Stimulated activated naive CD8-positive, alpha-beta T cell treated with anti-CD3 and anti-CD28 coated beads, Interleukin-15, Interleukin-2, amounts not matched to agents 100 ng/mL and 50 ng/mL, for 24 hours (primary cell): ENCODE measurements at regions not wholly inside any gene's neighbourhood (a gene's known extent, or its start where the extent isn't known, plus 50 kb on each side); places are given as distances from the start of the nearest gene placed in this dataset.
A peak's percentile ranks its signal among the peaks of the same experiment; 100 is the strongest.
"Not testable (repeated sequence)": the region's sequence is repeated elsewhere in the genome, so short reads cannot be mapped to it uniquely, and the experiment has no call there.

Experiments
- H3K27ac Mint-ChIP-seq: one replicate; pipeline ENCODE4 v1.8.0; 2021; ENCODE audit warnings: mild to moderate bottlenecking, mixed read lengths
- H3K27me3 Mint-ChIP-seq: one replicate; pipeline ENCODE4 v1.8.0; 2021; ENCODE audit warnings: mixed read lengths
- H3K36me3 Mint-ChIP-seq: one replicate; pipeline ENCODE4 v1.8.0; 2021; ENCODE audit warnings: low read depth, mixed read lengths
- H3K4me1 Mint-ChIP-seq: one replicate; pipeline ENCODE4 v1.8.0; 2021; ENCODE audit warnings: low read depth, mixed read lengths
- H3K4me3 Mint-ChIP-seq: one replicate; pipeline ENCODE4 v1.8.0; 2021; ENCODE audit warnings: mild to moderate bottlenecking, mixed read lengths
- H3K9me3 Mint-ChIP-seq: one replicate; pipeline ENCODE4 v1.8.0; 2021; ENCODE audit warnings: mixed read lengths

DNA sequence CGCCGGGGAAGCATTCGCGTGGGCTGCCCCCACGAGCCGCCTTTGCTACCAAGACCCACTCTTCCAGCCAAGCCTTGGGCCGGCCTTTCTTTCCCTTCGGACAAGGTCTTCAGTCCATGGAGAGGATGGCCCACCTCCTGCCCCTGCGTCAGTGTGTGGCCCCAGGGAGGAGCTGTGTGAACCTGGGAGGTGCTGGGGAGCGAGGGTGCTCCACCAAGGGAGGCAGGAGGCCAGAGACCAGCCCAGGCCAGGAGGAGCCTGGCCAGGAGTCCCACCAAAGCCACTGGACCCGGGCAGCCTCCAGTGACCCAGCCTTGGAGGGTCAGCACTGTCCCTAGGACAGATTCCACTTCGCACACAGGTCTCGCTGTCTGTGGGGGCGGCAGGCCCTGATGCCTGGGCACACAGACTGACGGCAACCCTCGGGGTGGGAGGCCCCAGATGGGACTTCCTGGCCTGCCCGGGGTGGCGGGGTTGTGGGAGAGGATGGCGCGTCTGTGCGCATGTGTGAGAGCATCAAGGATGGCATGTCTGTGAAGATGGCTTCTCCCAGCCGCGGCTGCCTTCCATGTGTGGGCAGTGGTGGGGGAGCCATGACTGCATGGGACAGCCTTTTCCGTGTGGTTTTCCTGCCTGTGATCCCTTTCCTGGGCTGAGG is 113.3 kb upstream of the LPCAT1 start:
- Mint-ChIP-seq H3K9me3 (no peaks in the 10 kb centered on the region), H3K27me3 (peaks cover 7% of the 10 kb centered on the region), H3K4me1 (peaks cover 46% of the 10 kb centered on the region), H3K36me3 (no peaks in the 10 kb centered on the region), H3K27ac (no peak overlapping the region), H3K4me3 (no peak overlapping the region)

DNA sequence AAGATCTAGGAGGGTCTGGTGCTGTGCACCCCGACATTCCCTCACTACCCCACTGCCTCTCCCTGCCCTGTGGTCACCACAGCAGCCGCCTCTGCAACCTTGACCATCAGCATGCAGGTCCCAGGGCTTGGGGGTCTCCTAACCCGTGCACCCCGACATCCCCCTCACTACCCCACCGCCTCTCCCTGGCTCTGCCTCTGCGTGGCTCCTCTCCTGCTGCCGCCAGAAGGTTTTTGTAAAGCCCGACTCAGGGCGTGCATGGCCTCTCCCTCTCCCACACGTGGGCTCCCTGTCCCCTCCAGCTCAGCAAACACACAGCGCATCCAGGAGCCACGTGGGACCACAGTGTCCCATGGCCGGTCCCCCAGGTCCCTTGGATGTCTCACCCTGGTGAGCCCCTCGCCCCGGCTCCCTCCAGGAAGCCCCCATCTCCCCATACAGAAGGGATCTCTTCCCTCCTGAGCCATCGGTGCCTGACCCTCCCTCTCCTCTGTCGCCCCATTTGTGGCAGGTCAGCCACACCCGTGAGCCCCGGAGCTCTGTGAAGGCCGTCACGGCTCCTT is 112.5 kb upstream of the LPCAT1 start:
- not testable (repeated sequence) for H3K27me3 Mint-ChIP-seq, H3K4me3 Mint-ChIP-seq, H3K36me3 Mint-ChIP-seq, H3K9me3 Mint-ChIP-seq
- Mint-ChIP-seq H3K27ac (peak overlapping the region; percentile 31), H3K4me1 (peaks cover 46% of the 10 kb centered on the region)

DNA sequence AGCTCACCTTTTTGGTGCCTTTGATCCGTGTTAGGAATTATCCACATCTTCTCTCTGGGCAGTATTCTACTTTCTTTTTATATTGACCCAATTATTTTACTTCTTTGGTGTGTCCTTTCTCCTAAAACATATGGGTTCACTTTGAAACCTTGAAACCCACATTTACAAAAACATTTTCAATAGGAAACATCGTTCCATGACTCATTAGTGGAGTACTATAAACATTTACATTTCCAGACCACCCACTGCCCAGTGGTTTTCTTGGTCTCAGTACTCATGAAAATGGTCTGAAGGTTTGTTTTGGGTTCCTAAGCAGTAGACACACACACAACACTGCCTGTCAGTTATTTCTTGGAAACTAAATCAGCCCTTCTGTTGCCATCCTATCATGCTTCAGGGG is 111.7 kb upstream of the LPCAT1 start:
- not testable (repeated sequence) for H3K9me3 Mint-ChIP-seq
- H3K27ac Mint-ChIP-seq: peak overlapping the region; percentile 85
- peaks cover 46% of the 10 kb centered on the region for H3K4me1 Mint-ChIP-seq

DNA sequence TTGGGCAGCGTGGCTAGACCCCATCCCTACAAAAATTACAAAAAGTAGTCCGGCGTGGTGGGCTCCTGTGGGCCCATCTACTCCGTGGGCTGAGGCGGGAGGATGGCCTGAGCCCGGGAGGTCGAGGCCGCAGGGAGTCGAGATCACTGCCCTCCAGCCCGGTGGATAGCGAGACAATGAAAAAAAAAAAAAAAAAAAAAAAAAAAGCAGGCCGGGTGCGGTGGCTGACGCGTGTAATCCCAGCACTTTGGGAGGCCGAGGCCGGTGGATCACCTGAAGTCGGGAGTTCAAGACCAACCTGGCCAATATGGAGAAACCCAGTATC is 110.5 kb upstream of the LPCAT1 start:
- Mint-ChIP-seq H3K27ac (peak overlapping the region; percentile 93), H3K4me3 (peak overlapping the region; percentile 90), H3K4me1 (peaks cover 46% of the 10 kb centered on the region)

More for the DNA sequence above, 111.7 kb upstream of the LPCAT1 start:
- not testable (repeated sequence) for H3K36me3 Mint-ChIP-seq, H3K27me3 Mint-ChIP-seq
- H3K4me3 Mint-ChIP-seq: peak overlapping the region; percentile 90

DNA sequence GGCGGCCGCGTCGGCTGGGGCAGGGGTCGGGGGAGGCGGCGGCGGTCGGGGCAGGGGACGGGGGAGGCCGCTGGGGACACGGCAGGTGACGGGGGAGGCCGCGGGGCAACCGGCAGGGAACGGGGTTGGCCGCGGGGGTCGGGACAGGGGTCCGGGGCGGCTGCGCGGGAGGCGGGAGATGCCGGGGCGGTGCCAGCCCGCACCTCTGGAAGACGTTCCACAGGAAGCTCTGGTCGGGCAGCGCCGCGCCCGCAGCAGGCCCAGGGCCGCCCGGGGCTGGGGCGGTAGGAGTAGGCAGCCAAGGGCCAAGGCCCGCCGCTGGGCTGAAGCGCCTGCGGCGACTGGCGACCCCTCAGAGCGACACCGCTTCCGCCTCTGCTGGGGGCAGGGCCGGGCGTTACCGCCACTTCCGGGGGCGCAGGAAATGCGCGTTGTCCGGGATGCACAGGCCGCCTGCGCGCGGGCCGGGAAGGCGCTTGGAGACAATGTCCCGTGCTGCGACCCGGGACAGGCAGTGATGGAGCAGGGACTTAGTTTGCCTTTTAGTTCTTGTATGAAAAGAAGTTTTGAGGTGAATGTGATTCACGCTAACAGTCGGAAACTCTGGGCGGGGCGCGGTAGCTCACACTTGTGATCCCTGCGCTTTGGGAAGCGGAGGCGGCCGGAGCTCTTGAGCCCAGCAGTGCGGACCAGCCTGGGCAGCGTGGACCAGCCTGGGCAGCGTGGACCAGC is 110.0 kb upstream of the LPCAT1 start:
- Mint-ChIP-seq H3K27ac (peak overlapping the region; percentile 93), H3K27me3 (no peaks in the 10 kb centered on the region), H3K9me3 (no peaks in the 10 kb centered on the region), H3K4me3 (peak overlapping the region; percentile 90), H3K36me3 (peaks cover 5% of the 10 kb centered on the region), H3K4me1 (peaks cover 46% of the 10 kb centered on the region)

More for the DNA sequence above, 110.5 kb upstream of the LPCAT1 start:
- Mint-ChIP-seq H3K36me3 (peaks cover 5% of the 10 kb centered on the region), H3K9me3 (no peaks in the 10 kb centered on the region), H3K27me3 (no peaks in the 10 kb centered on the region)

DNA sequence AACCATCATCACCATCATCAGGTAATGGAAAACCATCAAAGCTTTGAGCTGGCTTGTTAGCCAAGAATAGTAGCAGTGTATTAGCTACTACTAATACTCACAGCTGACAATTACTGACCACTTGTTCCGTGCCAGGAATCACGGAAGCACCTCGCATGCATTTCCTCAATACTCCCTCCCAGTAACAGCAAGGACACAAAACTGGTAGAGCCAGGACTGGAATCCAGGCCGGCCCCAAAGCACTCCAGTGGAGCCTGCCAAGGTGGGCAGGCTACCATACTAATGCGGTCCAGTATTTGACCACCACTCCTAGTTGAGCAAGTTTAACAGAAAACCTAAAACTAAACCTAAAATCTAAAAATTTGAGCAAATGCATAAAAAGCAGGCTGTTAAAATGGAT is 107.2 kb upstream of the LPCAT1 start:
- H3K36me3 Mint-ChIP-seq, H3K27me3 Mint-ChIP-seq, H3K4me3 Mint-ChIP-seq, H3K27ac Mint-ChIP-seq, H3K9me3 Mint-ChIP-seq: not testable (repeated sequence)
- H3K4me1 Mint-ChIP-seq: peaks cover 41% of the 10 kb centered on the region

DNA sequence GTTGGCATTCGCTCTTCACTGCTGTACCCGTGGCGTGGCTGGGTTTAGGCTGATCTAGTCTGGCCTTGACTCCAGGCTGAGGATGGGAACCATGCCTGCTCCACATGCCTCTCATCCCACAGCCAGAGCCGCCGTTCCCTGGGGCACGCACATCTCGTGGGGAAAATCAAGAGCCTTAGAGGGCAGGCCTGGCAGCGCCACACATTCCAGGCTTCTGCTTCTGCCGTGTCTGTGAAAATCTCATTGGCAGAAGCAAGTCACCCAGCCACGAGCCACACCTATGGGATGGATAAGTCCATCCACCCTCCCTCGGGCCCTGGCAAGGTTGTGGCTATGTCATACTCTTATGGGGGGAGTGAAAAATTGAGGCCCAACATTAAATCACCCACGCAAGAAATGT is 102.6 kb upstream of the LPCAT1 start:
- peaks cover 34% of the 10 kb centered on the region for H3K36me3 Mint-ChIP-seq
- H3K9me3 Mint-ChIP-seq, H3K27me3 Mint-ChIP-seq, H3K4me3 Mint-ChIP-seq, H3K27ac Mint-ChIP-seq, H3K4me1 Mint-ChIP-seq: not testable (repeated sequence)

DNA sequence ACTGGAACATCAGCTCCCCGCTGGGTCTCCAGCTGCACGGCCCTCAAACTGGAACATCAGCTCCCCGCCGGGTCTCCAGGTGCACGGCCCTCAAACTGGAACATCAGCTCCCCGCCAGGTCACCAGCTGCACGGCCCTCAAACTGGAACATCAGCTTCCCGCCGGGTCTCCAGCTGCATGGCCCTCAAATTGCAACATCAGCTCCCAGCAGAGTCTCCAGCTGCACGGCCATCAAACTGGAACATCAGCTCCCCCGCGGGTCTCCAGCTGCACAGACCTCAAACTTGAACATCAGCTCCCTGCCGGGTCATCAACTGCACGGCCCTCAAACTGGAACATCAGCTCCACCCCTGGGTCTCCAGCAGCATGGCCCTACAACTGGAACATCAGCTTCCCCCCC is 95.8 kb upstream of the LPCAT1 start:
- not testable (repeated sequence) for H3K27me3 Mint-ChIP-seq, H3K27ac Mint-ChIP-seq, H3K9me3 Mint-ChIP-seq, H3K4me1 Mint-ChIP-seq, H3K4me3 Mint-ChIP-seq
- peaks cover 45% of the 10 kb centered on the region for H3K36me3 Mint-ChIP-seq

DNA sequence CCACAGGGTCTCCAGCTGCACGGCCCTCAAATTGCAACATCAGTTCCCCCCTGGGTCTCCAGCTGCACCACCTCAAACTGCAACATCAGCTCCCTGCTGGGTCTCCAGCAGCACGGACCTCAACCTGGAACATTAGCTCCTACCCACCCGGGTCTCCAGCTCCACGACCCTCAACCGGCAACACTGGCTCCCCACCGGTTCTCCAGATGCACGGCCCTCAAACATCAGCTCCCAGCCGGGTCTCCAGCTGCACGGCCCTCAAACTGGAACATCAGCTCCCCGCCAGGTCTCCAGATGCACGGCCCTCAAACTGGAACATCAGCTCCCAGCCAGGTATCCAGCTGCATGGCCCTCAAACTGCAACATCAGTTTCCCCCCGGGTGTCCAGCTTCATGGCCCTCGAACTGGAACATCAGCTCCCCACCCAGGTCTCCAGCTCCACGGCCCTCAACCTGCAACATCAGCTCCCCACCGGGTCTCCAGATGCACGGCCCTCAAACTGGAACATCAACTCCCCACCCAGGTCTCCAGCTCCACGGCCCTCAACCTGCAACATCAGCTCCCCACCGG is 94.6 kb upstream of the LPCAT1 start:
- H3K4me1 Mint-ChIP-seq, H3K27ac Mint-ChIP-seq, H3K27me3 Mint-ChIP-seq, H3K9me3 Mint-ChIP-seq, H3K4me3 Mint-ChIP-seq: not testable (repeated sequence)
- peaks cover 36% of the 10 kb centered on the region for H3K36me3 Mint-ChIP-seq

DNA sequence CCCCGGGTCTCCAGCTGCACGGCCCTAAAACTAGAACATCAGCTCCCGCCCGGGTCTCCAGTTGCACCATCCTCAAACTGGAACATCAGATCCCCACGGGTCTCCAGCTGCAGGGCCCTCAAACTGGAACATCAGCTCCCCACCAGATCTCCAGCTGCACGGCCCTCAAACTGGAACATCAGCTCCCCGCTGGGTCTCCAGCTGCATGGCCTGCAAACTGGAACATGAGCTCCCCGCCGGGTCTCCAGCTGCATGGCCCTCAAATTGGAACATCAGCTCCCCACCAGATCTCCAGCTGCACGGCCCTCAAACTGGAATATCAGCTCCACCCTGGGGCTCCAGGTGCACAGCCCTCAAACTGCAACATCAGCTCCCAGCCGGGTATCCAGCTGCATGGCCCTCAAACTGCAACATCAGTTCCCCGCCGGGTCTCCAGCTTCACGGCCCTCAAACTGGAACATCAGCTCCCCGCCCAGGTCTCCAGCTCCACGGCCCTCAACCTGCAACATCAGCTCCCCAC is 93.5 kb upstream of the LPCAT1 start:
- not testable (repeated sequence) for H3K9me3 Mint-ChIP-seq, H3K27ac Mint-ChIP-seq, H3K27me3 Mint-ChIP-seq, H3K4me1 Mint-ChIP-seq, H3K4me3 Mint-ChIP-seq
- H3K36me3 Mint-ChIP-seq: peaks cover 42% of the 10 kb centered on the region

DNA sequence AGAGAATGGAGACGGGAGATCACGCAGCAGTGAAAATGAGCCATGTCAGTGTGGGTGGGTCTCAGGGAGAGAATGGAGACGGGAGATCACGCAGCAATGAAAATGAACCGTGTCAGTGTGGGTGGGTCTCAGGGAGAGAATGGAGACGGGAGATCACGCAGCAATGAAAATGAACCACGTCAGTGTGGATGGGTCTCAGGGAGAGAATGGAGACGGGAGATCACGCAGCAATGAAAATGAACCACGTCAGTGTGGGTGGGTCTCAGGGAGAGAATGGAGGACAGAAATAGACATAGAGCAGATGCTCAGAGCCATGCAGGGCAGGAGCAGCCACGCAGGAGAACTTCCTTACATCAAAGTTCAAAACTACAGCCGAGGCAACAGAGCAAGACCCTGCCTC is 89.8 kb upstream of the LPCAT1 start:
- not testable (repeated sequence) for H3K27ac Mint-ChIP-seq, H3K27me3 Mint-ChIP-seq, H3K9me3 Mint-ChIP-seq, H3K4me1 Mint-ChIP-seq, H3K4me3 Mint-ChIP-seq
- peaks cover 37% of the 10 kb centered on the region for H3K36me3 Mint-ChIP-seq

DNA sequence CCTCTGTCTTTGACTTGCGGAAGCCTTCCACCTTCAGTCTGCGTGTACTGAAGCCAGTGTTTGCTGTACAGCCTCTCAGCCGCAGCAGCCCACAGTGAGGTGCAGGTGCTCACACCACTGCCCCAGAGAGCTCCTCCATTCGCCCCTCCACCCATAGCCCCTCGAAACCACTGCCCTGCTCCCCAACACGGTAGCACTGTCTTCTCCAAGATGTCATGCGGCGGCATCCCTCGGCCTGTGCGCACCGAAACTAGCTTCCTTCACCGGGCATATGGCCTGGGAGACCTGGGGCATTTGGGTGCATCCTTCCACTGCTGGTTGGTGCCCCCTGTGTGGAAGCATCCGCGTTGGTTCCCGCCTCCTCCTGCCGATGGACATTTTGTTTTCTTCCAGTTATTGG is 86.8 kb upstream of the LPCAT1 start:
- H3K4me1 Mint-ChIP-seq: peaks cover 18% of the 10 kb centered on the region
- H3K9me3 Mint-ChIP-seq, H3K4me3 Mint-ChIP-seq, H3K27me3 Mint-ChIP-seq, H3K27ac Mint-ChIP-seq: not testable (repeated sequence)
- H3K36me3 Mint-ChIP-seq: peaks cover 26% of the 10 kb centered on the region

DNA sequence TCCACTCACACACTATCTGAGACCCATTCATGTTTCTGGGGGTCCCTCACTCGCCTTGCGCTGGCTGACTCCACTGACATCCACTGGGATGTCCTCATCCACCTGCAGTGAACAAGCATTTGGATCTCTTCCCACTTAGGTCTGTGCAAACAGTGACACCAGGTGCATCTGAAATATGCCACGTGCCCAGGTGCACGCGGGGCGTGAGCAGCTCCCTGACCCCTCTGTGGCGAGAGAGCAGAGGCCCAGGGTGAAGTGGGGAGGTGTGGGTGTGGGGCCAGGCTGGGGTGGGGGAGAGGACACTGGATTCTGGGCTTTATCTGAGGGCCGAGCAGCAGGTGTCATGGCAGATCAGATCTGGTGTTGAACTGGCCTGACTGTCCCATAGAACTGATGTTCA is 85.4 kb upstream of the LPCAT1 start:
- H3K4me3 Mint-ChIP-seq, H3K27me3 Mint-ChIP-seq, H3K27ac Mint-ChIP-seq, H3K9me3 Mint-ChIP-seq: not testable (repeated sequence)
- Mint-ChIP-seq H3K36me3 (peaks cover 24% of the 10 kb centered on the region), H3K4me1 (peaks cover 18% of the 10 kb centered on the region)

DNA sequence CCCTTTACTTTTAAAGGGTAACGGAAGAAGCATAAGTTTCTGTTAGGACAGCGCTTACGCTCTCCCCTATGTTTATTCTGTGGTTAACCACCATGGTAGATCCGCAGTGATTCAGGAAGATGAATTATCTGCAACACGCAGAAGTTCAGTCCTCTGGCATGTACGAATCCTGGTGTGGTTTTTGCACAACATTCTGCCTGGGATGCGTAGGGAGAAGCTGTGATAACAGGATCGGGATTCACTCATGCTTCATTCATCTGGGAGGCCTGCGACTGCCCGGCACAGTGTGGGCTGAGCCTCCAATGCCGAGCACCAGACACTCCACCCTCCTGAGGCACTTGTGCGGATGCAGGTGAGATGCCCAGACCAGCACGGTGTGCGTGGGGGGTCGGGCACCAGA is 84.6 kb upstream of the LPCAT1 start:
- not testable (repeated sequence) for H3K27me3 Mint-ChIP-seq, H3K9me3 Mint-ChIP-seq, H3K27ac Mint-ChIP-seq, H3K4me3 Mint-ChIP-seq
- H3K4me1 Mint-ChIP-seq: peaks cover 18% of the 10 kb centered on the region
- H3K36me3 Mint-ChIP-seq: peaks cover 21% of the 10 kb centered on the region

DNA sequence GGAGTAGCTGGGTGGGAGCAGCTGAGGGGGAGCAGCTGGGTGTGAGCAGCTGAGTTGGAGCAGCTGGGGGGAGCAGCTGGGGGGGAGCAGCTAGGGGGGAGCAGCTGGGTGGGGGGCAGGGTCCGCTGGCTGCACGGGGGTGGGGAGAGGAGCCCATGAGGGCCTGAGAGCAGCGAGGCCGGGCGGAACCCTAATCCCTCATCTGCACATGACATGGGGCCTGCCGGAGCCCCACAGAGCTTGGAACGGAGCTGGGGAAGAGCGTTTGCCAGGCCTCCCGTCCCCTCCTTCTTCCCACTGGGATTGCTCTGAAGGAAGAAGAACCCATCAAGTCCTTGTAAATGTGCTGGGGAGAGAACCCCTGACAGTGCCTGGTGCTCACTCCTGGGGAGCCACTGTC is 83.2 kb upstream of the LPCAT1 start:
- Mint-ChIP-seq H3K4me1 (peaks cover 18% of the 10 kb centered on the region), H3K36me3 (peaks cover 13% of the 10 kb centered on the region)
- H3K4me3 Mint-ChIP-seq, H3K9me3 Mint-ChIP-seq, H3K27me3 Mint-ChIP-seq, H3K27ac Mint-ChIP-seq: not testable (repeated sequence)
